GM12878 (cell line): ENCODE measurements at regions not wholly inside any gene's neighbourhood (a gene's known extent, or its start where the extent isn't known, plus 50 kb on each side); places are given as distances from the start of the nearest gene placed in this dataset.

Experiments
- ATAC-seq: fragments of 200-7000 bp; cut with Tn5 transposase; 3 replicates; pipeline ENCODE4 v1.9.1; 2020; ENCODE audit warnings: mild to moderate bottlenecking, moderate library complexity
- BruUV-seq: library from RNA; stranded (reverse); fragments of 400-500 nt; replicated peaks from 2 replicates; lab custom pipeline; 2021; lab: Mats Ljungman, UMichigan
- CTCF ChIA-PET: fragments of 300-600 bp; sonication (Branson Sonifier 250); formaldehyde crosslinking; extraction: SDS; loops from one replicate; lab custom pipeline; 2021; ENCODE audit warnings: inconsistent platforms; lab: Yijun Ruan, JAX
- POLR2A ChIA-PET: fragments of 350-600 bp; formaldehyde crosslinking; extraction: SDS; loops from one replicate; lab custom pipeline; 2021; ENCODE audit warnings: inconsistent platforms; lab: Charles Lee
- RAD21 ChIA-PET: fragments of 300-600 bp; sonication (Branson Sonifier 250); formaldehyde crosslinking; loops from one replicate; lab custom pipeline; 2023; ENCODE audit warnings: antibody characterized with exemption; ENCODE audit not compliant: unreplicated experiment; lab: Charles Lee
- SMC1A ChIA-PET: fragments of 300-600 bp; sonication (Branson Sonifier 250); formaldehyde crosslinking; loops from one replicate; lab custom pipeline; 2023; ENCODE audit not compliant: unreplicated experiment, uncharacterized antibody; lab: Charles Lee
- DNase-seq: peaks from one replicate; pipeline ENCODE4 v3.0.0-alpha.2; 2011; ENCODE audit warnings: low read depth, low spot score
- FAIRE-seq: peaks from 3 replicates; lab custom pipeline; 2011; peaks lifted over from hg19 to GRCh38; lab: Jason Lieb, UNC
- H2AFZ ChIP-seq: 2 replicates; pipeline ENCODE4 v1.6.0; 2011; ENCODE audit warnings: low read depth, low read length, control low read depth; ENCODE audit not compliant: control insufficient read depth
- H3K27ac ChIP-seq: 2 replicates; pipeline ENCODE4 v1.5.1; 2011; ENCODE audit warnings: control low read depth; ENCODE audit not compliant: control insufficient read depth, insufficient read depth
- H3K27me3 ChIP-seq, 2 experiments: replicated peaks in 1 of 2; 2 replicates each; pipeline versions ENCODE4 v1.6.0 to v1.6.1; 2011; ENCODE audit warnings: low read length in 1 of 2; ENCODE audit not compliant: control insufficient read depth in 2 of 2, insufficient read depth in 2 of 2
- H3K36me3 ChIP-seq, 2 experiments: 2 replicates each; pipeline ENCODE4 v1.5.1; 2011; ENCODE audit warnings: low read length in 1 of 2; ENCODE audit not compliant: control insufficient read depth in 2 of 2, insufficient read depth in 2 of 2
- H3K4me1 ChIP-seq: 2 replicates; pipeline ENCODE4 v1.6.1; 2011; ENCODE audit warnings: mild to moderate bottlenecking, low read length, moderate library complexity, mixed read lengths; ENCODE audit not compliant: control insufficient read depth, insufficient read depth
- H3K4me2 ChIP-seq: 2 replicates; pipeline ENCODE4 v1.6.0; 2011; ENCODE audit warnings: control low read depth; ENCODE audit not compliant: control insufficient read depth, insufficient read depth
- H3K4me3 ChIP-seq: fragments of 200-600 bp; sonication (generic); 2 replicates; pipeline ENCODE4 v1.5.1; 2016
- H3K79me2 ChIP-seq: 2 replicates; pipeline ENCODE4 v1.6.0; 2011; ENCODE audit warnings: low read length; ENCODE audit not compliant: control insufficient read depth, insufficient read depth
- H3K9ac ChIP-seq: 2 replicates; pipeline ENCODE4 v1.8.0; 2011; ENCODE audit warnings: low read length, control low read depth, mixed read lengths; ENCODE audit not compliant: control insufficient read depth, insufficient read depth
- H3K9me3 ChIP-seq: replicated peaks from 3 replicates; pipeline ENCODE4 v1.5.1; 2011; ENCODE audit warnings: mild to moderate bottlenecking, low read length; ENCODE audit not compliant: control insufficient read depth, insufficient read depth
- H4K20me1 ChIP-seq: 2 replicates; pipeline ENCODE4 v1.6.0; 2011; ENCODE audit not compliant: control insufficient read depth, insufficient read depth
- ATF3 ChIP-seq: IDR thresholded peaks from 2 replicates; pipeline ENCODE4 v1.6.1; 2011; ENCODE audit warnings: low read depth, mild to moderate bottlenecking, low read length, moderate library complexity, borderline replicate concordance; ENCODE audit errors: extremely low read depth
- EGR1 ChIP-seq, 2 experiments: IDR thresholded peaks; 1 replicate in 1 of 2; 2 replicates in 1 of 2; pipeline ENCODE4 v1.6.1; 2011 to 2012; ENCODE audit warnings: low read depth in 2 of 2, low read length in 2 of 2, borderline replicate concordance in 1 of 2, mild to moderate bottlenecking in 1 of 2, moderate library complexity in 1 of 2
- ETV6 ChIP-seq, 2 experiments: fragments of 450-650 bp in 1 of 2; IDR thresholded peaks in 1 of 2; conservative IDR thresholded peaks in 1 of 2; 2 replicates each; pipeline ENCODE4 v1.6.1; 2014; ENCODE audit warnings: antibody characterized with exemption in 1 of 2, borderline replicate concordance in 1 of 2, low read depth in 1 of 2, mild to moderate bottlenecking in 1 of 2, moderate library complexity in 1 of 2
- HSF1 ChIP-seq: fragments of 150-350 bp; IDR thresholded peaks from 2 replicates; pipeline ENCODE4 v1.6.1; 2014; ENCODE audit warnings: mild to moderate bottlenecking, low read depth, low read length
- IKZF2 ChIP-seq, 2 experiments: fragments of 450-650 bp; IDR thresholded peaks; 2 replicates each; pipeline ENCODE4 v1.6.1; 2017; ENCODE audit warnings: mild to moderate bottlenecking in 2 of 2, moderate library complexity in 2 of 2
- JUNB ChIP-seq: IDR thresholded peaks from 2 replicates; pipeline ENCODE4 v1.6.1; 2016; ENCODE audit warnings: antibody characterized with exemption, mild to moderate bottlenecking
- MLLT1 ChIP-seq: fragments of 450-650 bp; IDR thresholded peaks from 2 replicates; pipeline ENCODE4 v1.6.1; 2016; ENCODE audit warnings: mild to moderate bottlenecking
- MTA3 ChIP-seq: IDR thresholded peaks from 2 replicates; pipeline ENCODE4 v1.6.1; 2012; ENCODE audit warnings: low read length, inconsistent platforms, borderline replicate concordance
- NFIC ChIP-seq: IDR thresholded peaks from 2 replicates; pipeline ENCODE4 v1.6.1; 2012; ENCODE audit warnings: low read depth, mild to moderate bottlenecking, inconsistent platforms, low read length, moderate library complexity
- NFYB ChIP-seq: IDR thresholded peaks from 2 replicates; pipeline ENCODE4 v1.6.1; 2011; ENCODE audit warnings: low read depth, mild to moderate bottlenecking, low read length, improper control_type of control experiment, moderate library complexity; ENCODE audit not compliant: insufficient read depth
- STAT1 ChIP-seq: fragments of 450-650 bp; conservative IDR thresholded peaks from 2 replicates; pipeline ENCODE4 v1.6.1; 2014; ENCODE audit warnings: antibody characterized with exemption, mild to moderate bottlenecking
- ZBED1 ChIP-seq: IDR thresholded peaks from 2 replicates; pipeline ENCODE4 v1.6.1; 2016; ENCODE audit warnings: borderline replicate concordance
- WGBS: methylation state at CpG from one replicate; pipeline ENCODE4 v1.1.6; 2016; ENCODE audit warnings: low lambda C conversion rate; ENCODE audit not compliant: insufficient replicate concordance, insufficient coverage; ENCODE audit errors: missing lambda C conversion rate; 5-methylcytosine and 5-hydroxymethylcytosine counted together
- in situ Hi-C: fragments of 300-500 bp; cut with MboI; formaldehyde crosslinking; loops from 9 replicates; pipeline ENCODE4 v1.14.3; 2018; ENCODE audit warnings: mixed read lengths
- intact Hi-C: fragments of 100-400 bp; cut with micrococcal nuclease; formaldehyde crosslinking; loops from one replicate; pipeline ENCODE4 v1.14.2; 2022; ENCODE audit not compliant: unreplicated experiment

GRCh38 chr3:13954266-13954665, 74.4 kb upstream of the WNT7A start:
- 37% methylated on average over 4 of the region's 4 CpGs for WGBS
- H3K9ac ChIP-seq: no peak overlapping the region
- intact Hi-C loops: no loop called here
- no peaks in the 10 kb centered on the region for H4K20me1 ChIP-seq
- no peaks in the 10 kb centered on the region for H3K36me3 ChIP-seq
- H3K4me2 ChIP-seq: no peak overlapping the region
- DNase-seq: no peak
- no peaks in the 10 kb centered on the region for H3K27me3 ChIP-seq
- H3K4me1 ChIP-seq: no peaks in the 10 kb centered on the region
- BruUV-seq: no TSS peak
- ChIA-PET RAD21 (no interaction called here), POLR2A (no interaction called here), SMC1A (no interaction called here), CTCF (no interaction called here)
- H2AFZ ChIP-seq: no peak overlapping the region
- H3K27ac ChIP-seq: no peak overlapping the region
- TF ChIP-seq NFYB (no peak), ETV6 (conservative IDR thresholded peaks at IDR 0.05 in 1 of 2, IDR thresholded peaks at IDR 0.05 in 1 of 2; ENCODE audit: borderline replicate concordance in 1 of 2, low read depth in 1 of 2) (no peak), MTA3 (no peak), STAT1 (no peak), EGR1 (IDR thresholded peaks at IDR 0.05; ENCODE audit: borderline replicate concordance in 1 of 2, low read depth in 2 of 2, low read length in 2 of 2) (no peak), NFIC (no peak), IKZF2 (IDR thresholded peaks at IDR 0.05) (no peak), HSF1 (no peak), ZBED1 (no peak), MLLT1 (no peak), JUNB (no peak), ATF3 (no peak)
- in situ Hi-C loops: no loop called here
- no peak for ATAC-seq
- H3K4me3 ChIP-seq: no peak overlapping the region
- FAIRE-seq: no peak
- no peaks in the 10 kb centered on the region for H3K79me2 ChIP-seq
- H3K9me3 ChIP-seq: no peaks in the 10 kb centered on the region
